Fibroblast of mammary gland (primary cell): ENCODE measurements at regions not wholly inside any gene's neighbourhood (a gene's known extent, or its start where the extent isn't known, plus 50 kb on each side); places are given as distances from the start of the nearest gene placed in this dataset.

ENCODE experiments used
- DNase-seq: peaks from one replicate; pipeline ENCODE4 v3.0.0-alpha.2; 2010; ENCODE audit warnings: low read depth
- H3K4me3 ChIP-seq: 2 replicates; pipeline ENCODE4 v1.5.1; 2011; ENCODE audit warnings: low read depth, mild to moderate bottlenecking, low read length, moderate library complexity; ENCODE audit not compliant: control insufficient read depth
- CTCF ChIP-seq: conservative IDR thresholded peaks from 2 replicates; pipeline ENCODE4 v1.5.1; 2011; ENCODE audit warnings: low read depth, low read length, inconsistent platforms; ENCODE audit not compliant: control insufficient read depth, insufficient read depth

GRCh38 chr18:1917569-1917968 is 653.7 kb downstream of the METTL4 start:
- no peak overlapping the region for H3K4me3 ChIP-seq
- no peak for DNase-seq
- no peak for TF ChIP-seq CTCF

GRCh38 chr18:1922066-1922465 is 649.2 kb downstream of the METTL4 start:
- TF ChIP-seq CTCF, result no peak
- no peak for DNase-seq

GRCh38 chr18:1928711-1929110 is 642.6 kb downstream of the METTL4 start:
- no peak overlapping the region for H3K4me3 ChIP-seq
- DNase-seq, result no peak
- no peak for TF ChIP-seq CTCF

More at GRCh38 chr18:1922066-1922465, 649.2 kb downstream of the METTL4 start:
- no peak overlapping the region for H3K4me3 ChIP-seq

GRCh38 chr18:1929720-1930119 is 641.6 kb downstream of the METTL4 start:
- no peak for TF ChIP-seq CTCF
- no peak for DNase-seq
- H3K4me3 ChIP-seq, result no peak overlapping the region

GRCh38 chr18:1930291-1931270 is 640.7 kb downstream of the METTL4 start:
- H3K4me3 ChIP-seq, result no peak overlapping the region
- no peak for TF ChIP-seq CTCF
- no peak for DNase-seq

- no peak overlapping the region for H3K4me3 ChIP-seq
- no peak for TF ChIP-seq CTCF
- no peak for DNase-seq
These were observed 618.8 kb downstream of the METTL4 start for GRCh38 chr18:1952486-1952885.
